ENCODE measurements at regions not wholly inside any gene's neighbourhood (a gene's known extent, or its start where the extent isn't known, plus 50 kb on each side); places are given as distances from the start of the nearest gene placed in this dataset.

- Histone ChIP-seq H3K9me3 (ENCODE audit: low read length) (no peaks in the 10 kb centered on the region), H3K27ac (ENCODE audit: low read length) (no peak overlapping the region), H3K9me2 (replicated peaks; ENCODE audit: low read length) (no peaks in the 10 kb centered on the region), H3K79me2 (ENCODE audit: low read length) (no peaks in the 10 kb centered on the region), H3K4me2 (ENCODE audit: low read length) (no peak overlapping the region), H4K20me1 (ENCODE audit: low read length) (no peaks in the 10 kb centered on the region), H3K9ac (ENCODE audit: low read length) (no peak overlapping the region), H3F3A (ENCODE audit: low read length, unreplicated experiment) (no peaks in the 10 kb centered on the region), H3K27me3 (ENCODE audit: low read length) (no peaks in the 10 kb centered on the region), H3K36me3 (ENCODE audit: low read depth, low read length) (no peaks in the 10 kb centered on the region), H3K4me3 (ENCODE audit: low read length) (no peak overlapping the region), H2AFZ (ENCODE audit: low read length) (no peak overlapping the region), H3K4me1 (ENCODE audit: insufficient read depth, low read length) (peaks cover 20% of the 10 kb centered on the region)
- intact Hi-C loops (cut with micrococcal nuclease) = no loop called here
- TF ChIP-seq EZH2phosphoT487 (IDR thresholded peaks at IDR 0.05; ENCODE audit: borderline replicate concordance, low read length) = no peak
- TF ChIP-seq EZH2 (IDR thresholded peaks at IDR 0.05; ENCODE audit: low read length, unreplicated experiment) = no peak
- TF ChIP-seq CTCF (conservative IDR thresholded peaks at IDR 0.05; ENCODE audit: low read depth, low read length) = no peak
- CTCF ChIA-PET = no interaction called here
- BruUV-seq (replicated peaks) = no TSS peak
- no peak for DNase-seq
- POLR2A ChIA-PET (ENCODE audit: unreplicated experiment) = no interaction called here
- no peak for ATAC-seq
Observed at GRCh38 chr11:81002374-81002773, 1561.5 kb upstream of the TENM4 start.

- no peak for DNase-seq
- Histone ChIP-seq H3K9me3 (ENCODE audit: low read length) (no peaks in the 10 kb centered on the region), H3K9me2 (replicated peaks; ENCODE audit: low read length) (no peaks in the 10 kb centered on the region), H3K4me1 (ENCODE audit: insufficient read depth, low read length) (peaks cover 11% of the 10 kb centered on the region), H3K4me3 (ENCODE audit: low read length) (no peak overlapping the region), H3K9ac (ENCODE audit: low read length) (no peak overlapping the region), H3K27ac (ENCODE audit: low read length) (no peak overlapping the region), H2AFZ (ENCODE audit: low read length) (no peak overlapping the region), H4K20me1 (ENCODE audit: low read length) (no peaks in the 10 kb centered on the region), H3K27me3 (ENCODE audit: low read length) (no peaks in the 10 kb centered on the region), H3F3A (ENCODE audit: low read length, unreplicated experiment) (no peaks in the 10 kb centered on the region), H3K79me2 (ENCODE audit: low read length) (no peaks in the 10 kb centered on the region), H3K36me3 (ENCODE audit: low read depth, low read length) (no peaks in the 10 kb centered on the region), H3K4me2 (ENCODE audit: low read length) (no peak overlapping the region)
- intact Hi-C loops (cut with micrococcal nuclease) = no loop called here
- no TSS peak for BruUV-seq (replicated peaks)
- CTCF ChIA-PET = no interaction called here
- no peak for ATAC-seq
- TF ChIP-seq EZH2phosphoT487 (IDR thresholded peaks at IDR 0.05; ENCODE audit: borderline replicate concordance, low read length) = no peak
- TF ChIP-seq CTCF (conservative IDR thresholded peaks at IDR 0.05; ENCODE audit: low read depth, low read length) = no peak
- no peak for TF ChIP-seq EZH2 (IDR thresholded peaks at IDR 0.05; ENCODE audit: low read length, unreplicated experiment)
- POLR2A ChIA-PET (ENCODE audit: unreplicated experiment) = no interaction called here
Observed at GRCh38 chr11:81000735-81001134, 1559.9 kb upstream of the TENM4 start.

DNA sequence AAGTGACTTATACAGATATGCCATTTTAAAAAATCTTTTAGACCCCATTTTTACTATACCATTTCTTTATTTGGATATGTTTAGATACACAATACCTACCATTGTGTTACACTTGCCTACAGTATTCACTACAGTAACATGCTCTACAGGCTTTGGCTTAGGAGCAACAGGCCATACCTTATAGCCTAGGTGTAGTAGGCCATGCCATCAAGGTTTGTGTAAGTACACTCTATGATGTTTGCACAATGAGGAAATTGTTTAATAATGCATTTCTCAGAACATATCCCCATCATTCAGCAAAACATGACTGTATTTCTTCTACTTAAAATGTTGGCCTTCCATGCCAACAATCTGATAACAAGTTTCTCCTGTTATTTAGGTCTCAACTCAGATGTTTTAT lies 1559.5 kb upstream of the TENM4 start:
- Histone ChIP-seq H3K9ac (ENCODE audit: low read length) (no peak overlapping the region), H3K9me2 (replicated peaks; ENCODE audit: low read length) (no peaks in the 10 kb centered on the region), H3K79me2 (ENCODE audit: low read length) (no peaks in the 10 kb centered on the region), H3K27me3 (ENCODE audit: low read length) (no peaks in the 10 kb centered on the region), H3K9me3 (ENCODE audit: low read length) (no peaks in the 10 kb centered on the region), H2AFZ (ENCODE audit: low read length) (no peak overlapping the region), H3K4me3 (ENCODE audit: low read length) (no peak overlapping the region), H3K4me2 (ENCODE audit: low read length) (no peak overlapping the region), H3F3A (ENCODE audit: low read length, unreplicated experiment) (no peaks in the 10 kb centered on the region), H4K20me1 (ENCODE audit: low read length) (no peaks in the 10 kb centered on the region), H3K27ac (ENCODE audit: low read length) (no peak overlapping the region), H3K36me3 (ENCODE audit: low read depth, low read length) (no peaks in the 10 kb centered on the region), H3K4me1 (ENCODE audit: insufficient read depth, low read length) (peaks cover 8% of the 10 kb centered on the region; the same call in 1 of the 2 replicates)
- ChIA-PET CTCF (no interaction called here), POLR2A (ENCODE audit: unreplicated experiment) (no interaction called here)
- BruUV-seq (replicated peaks) = no TSS peak
- DNase-seq (no peak), ATAC-seq (no peak)
- TF ChIP-seq CTCF (conservative IDR thresholded peaks at IDR 0.05; ENCODE audit: low read depth, low read length) = no peak
- TF ChIP-seq EZH2 (IDR thresholded peaks at IDR 0.05; ENCODE audit: low read length, unreplicated experiment) = no peak
- TF ChIP-seq EZH2phosphoT487 (IDR thresholded peaks at IDR 0.05; ENCODE audit: borderline replicate concordance, low read length) = no peak
- intact Hi-C loops (cut with micrococcal nuclease) = no loop called here

Measured in PC-3 (cell line).